ENCODE measurements at regions not wholly inside any gene's neighbourhood (a gene's known extent, or its start where the extent isn't known, plus 50 kb on each side); places are given as distances from the start of the nearest gene placed in this dataset.

DNA sequence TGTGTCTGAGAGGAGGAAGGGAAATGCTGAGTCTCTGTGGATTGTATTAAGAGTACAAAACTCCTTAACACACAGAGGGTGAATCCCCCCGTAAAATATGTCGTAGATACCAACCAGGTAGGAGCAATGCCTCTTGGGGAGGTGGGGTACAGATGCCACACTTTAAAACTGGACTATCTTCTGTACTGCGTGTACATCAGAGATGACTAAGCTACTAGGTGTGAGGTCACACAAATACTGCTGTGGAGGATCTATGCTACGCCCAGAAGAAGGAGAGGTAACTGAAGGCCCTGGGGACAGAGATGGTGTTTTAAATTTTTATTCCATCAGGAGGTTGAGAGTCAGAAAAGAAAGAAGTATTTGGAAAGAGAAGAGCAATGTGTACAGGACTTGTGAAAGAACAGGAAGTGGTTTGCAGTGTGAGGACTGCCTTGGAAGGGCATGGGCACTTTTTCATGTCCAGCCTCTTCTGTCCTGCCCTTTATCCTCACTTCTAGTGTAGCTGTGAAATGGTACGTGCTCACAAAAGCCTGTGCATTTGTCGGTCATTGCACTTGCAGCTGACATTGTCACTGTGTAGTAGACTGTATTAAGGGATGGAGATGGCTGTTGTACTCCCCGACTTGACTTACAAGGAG lies 287.8 kb upstream of the CHRM3 start:
- Histone ChIP-seq H3K79me2 (ENCODE audit: control insufficient read depth, insufficient read depth, low read length) (no peaks in the 10 kb centered on the region), H3K4me3 (no peak overlapping the region), H3K27me3 (ENCODE audit: control insufficient read depth in 2 of 2, insufficient read depth in 2 of 2, low read length in 2 of 2) (no peaks in the 10 kb centered on the region), H3K4me2 (ENCODE audit: insufficient read depth, low read length) (no peak overlapping the region), H3K9ac (ENCODE audit: insufficient read depth in 1 of 2, low read depth in 2 of 2, low read length in 2 of 2) (no peak overlapping the region), H4K20me1 (replicated peaks; ENCODE audit: control insufficient read depth, insufficient read depth, low read length) (no peaks in the 10 kb centered on the region), H3K9me1 (ENCODE audit: control insufficient read depth, insufficient read depth, low read length) (no peaks in the 10 kb centered on the region), H3K36me3 (ENCODE audit: control insufficient read depth, insufficient read depth, low read length) (no peaks in the 10 kb centered on the region), H3K9me3 (replicated peaks; ENCODE audit: control insufficient read depth, insufficient read depth, low read depth, low read length) (no peaks in the 10 kb centered on the region; the same call in 1 of the 2 replicates), H3K27ac (ENCODE audit: extremely low read depth, low read depth, low read length) (no peak overlapping the region), H3K4me1 (replicated peaks in 1 of 2; ENCODE audit: control insufficient read depth in 2 of 2, insufficient read depth in 2 of 2, low read length in 2 of 2) (no peaks in the 10 kb centered on the region), H2AFZ (ENCODE audit: low read depth, low read length) (no peak overlapping the region)
- no peak for DNase-seq (ENCODE audit: extremely low read depth in 1 of 4, low spot score in 3 of 4)
- ChIA-PET POLR2A (no interaction called here), CTCF (ENCODE audit: low intra/inter-chr PET ratio) (no interaction called here)
- BruUV-seq (replicated peaks): no TSS peak
- in situ Hi-C loops (cut with MboI): no loop called here
- ATAC-seq: no peak
- no peak for TF ChIP-seq MEF2A (IDR thresholded peaks at IDR 0.05; ENCODE audit: control insufficient read depth, low read depth, low read length)
- no peak for TF ChIP-seq SNAPC5 (CRISPR knock-in tag; IDR thresholded peaks at IDR 0.05)
- no peak for TF ChIP-seq SAFB (IDR thresholded peaks at IDR 0.05; ENCODE audit: borderline replicate concordance, low read depth, low read length)
- no peak for TF ChIP-seq ELF2 (CRISPR knock-in tag; IDR thresholded peaks at IDR 0.05)
- no peak for TF ChIP-seq DDX20 (tag; IDR thresholded peaks at IDR 0.05; ENCODE audit: low read depth)
- TF ChIP-seq, protein P1, sequence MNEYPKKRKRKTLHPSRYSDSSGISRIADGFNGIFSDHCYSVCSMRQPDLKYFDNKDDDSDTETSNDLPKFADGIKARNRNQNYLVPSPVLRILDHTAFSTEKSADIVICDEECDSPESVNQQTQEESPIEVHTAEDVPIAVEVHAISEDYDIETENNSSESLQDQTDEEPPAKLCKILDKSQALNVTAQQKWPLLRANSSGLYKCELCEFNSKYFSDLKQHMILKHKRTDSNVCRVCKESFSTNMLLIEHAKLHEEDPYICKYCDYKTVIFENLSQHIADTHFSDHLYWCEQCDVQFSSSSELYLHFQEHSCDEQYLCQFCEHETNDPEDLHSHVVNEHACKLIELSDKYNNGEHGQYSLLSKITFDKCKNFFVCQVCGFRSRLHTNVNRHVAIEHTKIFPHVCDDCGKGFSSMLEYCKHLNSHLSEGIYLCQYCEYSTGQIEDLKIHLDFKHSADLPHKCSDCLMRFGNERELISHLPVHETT (CRISPR knock-in tag; conservative IDR thresholded peaks at IDR 0.05 in 1 of 2, IDR thresholded peaks at IDR 0.05 in 1 of 2): no peak
- TF ChIP-seq SNIP1 (IDR thresholded peaks at IDR 0.05; ENCODE audit: low read depth): no peak
- intact Hi-C loops (cut with micrococcal nuclease): no loop called here
- no peak for FAIRE-seq
- WGBS (ENCODE audit: insufficient coverage, low coverage, missing lambda C conversion rate): under 1% methylated on average over 7 of the region's 7 CpGs

Measured in K562 (cell line).